Panc1 (cell line): ENCODE measurements at regions not wholly inside any gene's neighbourhood (a gene's known extent, or its start where the extent isn't known, plus 50 kb on each side); places are given as distances from the start of the nearest gene placed in this dataset.

Experiments
- POLR2AphosphoS5 ChIP-seq: IDR thresholded peaks from 2 replicates; pipeline ENCODE4 v1.6.1; 2012; ENCODE audit warnings: mild to moderate bottlenecking, low read depth, low read length, moderate library complexity
- TF ChIP-seq, protein P1 (sequence below): fragments of 450-650 bp; IDR thresholded peaks from 2 replicates; pipeline ENCODE4 v1.5.1; 2017; ENCODE audit warnings: mild to moderate bottlenecking
- TF ChIP-seq, protein P2 (sequence below), 2 experiments: IDR thresholded peaks; 2 replicates each; pipeline ENCODE4 v1.6.1; 2011 to 2012; ENCODE audit warnings: low read depth in 2 of 2, control low read depth in 1 of 2, low read length in 1 of 2, mild to moderate bottlenecking in 1 of 2, moderate library complexity in 1 of 2; ENCODE audit not compliant: insufficient read depth in 1 of 2

DNA sequence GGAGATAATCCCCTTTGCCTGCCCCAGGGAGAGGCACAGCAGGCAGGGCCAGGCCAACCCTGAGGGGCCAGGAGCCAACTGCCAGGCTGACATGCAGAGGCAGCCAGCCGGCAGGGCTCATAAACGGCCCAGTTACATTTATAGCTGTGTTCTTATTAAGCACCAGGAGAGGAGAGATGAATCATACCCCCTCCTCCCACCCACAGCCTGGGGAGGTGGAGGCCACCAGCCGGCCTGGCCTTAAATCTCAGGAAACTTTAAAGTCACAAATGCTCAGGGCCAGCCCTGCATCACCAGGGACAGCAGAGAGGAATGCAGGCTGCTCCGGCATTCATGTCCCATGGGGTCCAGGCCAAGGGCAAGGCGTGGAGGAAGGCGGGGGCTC is 177.2 kb downstream of the TMEM132E start:
- TF ChIP-seq, protein P1, sequence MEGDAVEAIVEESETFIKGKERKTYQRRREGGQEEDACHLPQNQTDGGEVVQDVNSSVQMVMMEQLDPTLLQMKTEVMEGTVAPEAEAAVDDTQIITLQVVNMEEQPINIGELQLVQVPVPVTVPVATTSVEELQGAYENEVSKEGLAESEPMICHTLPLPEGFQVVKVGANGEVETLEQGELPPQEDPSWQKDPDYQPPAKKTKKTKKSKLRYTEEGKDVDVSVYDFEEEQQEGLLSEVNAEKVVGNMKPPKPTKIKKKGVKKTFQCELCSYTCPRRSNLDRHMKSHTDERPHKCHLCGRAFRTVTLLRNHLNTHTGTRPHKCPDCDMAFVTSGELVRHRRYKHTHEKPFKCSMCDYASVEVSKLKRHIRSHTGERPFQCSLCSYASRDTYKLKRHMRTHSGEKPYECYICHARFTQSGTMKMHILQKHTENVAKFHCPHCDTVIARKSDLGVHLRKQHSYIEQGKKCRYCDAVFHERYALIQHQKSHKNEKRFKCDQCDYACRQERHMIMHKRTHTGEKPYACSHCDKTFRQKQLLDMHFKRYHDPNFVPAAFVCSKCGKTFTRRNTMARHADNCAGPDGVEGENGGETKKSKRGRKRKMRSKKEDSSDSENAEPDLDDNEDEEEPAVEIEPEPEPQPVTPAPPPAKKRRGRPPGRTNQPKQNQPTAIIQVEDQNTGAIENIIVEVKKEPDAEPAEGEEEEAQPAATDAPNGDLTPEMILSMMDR, result no peak
- no peak for TF ChIP-seq POLR2AphosphoS5
- TF ChIP-seq, protein P2, sequence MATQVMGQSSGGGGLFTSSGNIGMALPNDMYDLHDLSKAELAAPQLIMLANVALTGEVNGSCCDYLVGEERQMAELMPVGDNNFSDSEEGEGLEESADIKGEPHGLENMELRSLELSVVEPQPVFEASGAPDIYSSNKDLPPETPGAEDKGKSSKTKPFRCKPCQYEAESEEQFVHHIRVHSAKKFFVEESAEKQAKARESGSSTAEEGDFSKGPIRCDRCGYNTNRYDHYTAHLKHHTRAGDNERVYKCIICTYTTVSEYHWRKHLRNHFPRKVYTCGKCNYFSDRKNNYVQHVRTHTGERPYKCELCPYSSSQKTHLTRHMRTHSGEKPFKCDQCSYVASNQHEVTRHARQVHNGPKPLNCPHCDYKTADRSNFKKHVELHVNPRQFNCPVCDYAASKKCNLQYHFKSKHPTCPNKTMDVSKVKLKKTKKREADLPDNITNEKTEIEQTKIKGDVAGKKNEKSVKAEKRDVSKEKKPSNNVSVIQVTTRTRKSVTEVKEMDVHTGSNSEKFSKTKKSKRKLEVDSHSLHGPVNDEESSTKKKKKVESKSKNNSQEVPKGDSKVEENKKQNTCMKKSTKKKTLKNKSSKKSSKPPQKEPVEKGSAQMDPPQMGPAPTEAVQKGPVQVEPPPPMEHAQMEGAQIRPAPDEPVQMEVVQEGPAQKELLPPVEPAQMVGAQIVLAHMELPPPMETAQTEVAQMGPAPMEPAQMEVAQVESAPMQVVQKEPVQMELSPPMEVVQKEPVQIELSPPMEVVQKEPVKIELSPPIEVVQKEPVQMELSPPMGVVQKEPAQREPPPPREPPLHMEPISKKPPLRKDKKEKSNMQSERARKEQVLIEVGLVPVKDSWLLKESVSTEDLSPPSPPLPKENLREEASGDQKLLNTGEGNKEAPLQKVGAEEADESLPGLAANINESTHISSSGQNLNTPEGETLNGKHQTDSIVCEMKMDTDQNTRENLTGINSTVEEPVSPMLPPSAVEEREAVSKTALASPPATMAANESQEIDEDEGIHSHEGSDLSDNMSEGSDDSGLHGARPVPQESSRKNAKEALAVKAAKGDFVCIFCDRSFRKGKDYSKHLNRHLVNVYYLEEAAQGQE (IDR thresholded peaks at IDR 0.05; ENCODE audit: insufficient read depth in 1 of 2, low read depth in 2 of 2, low read length in 1 of 2), result no peak
